ENCODE measurements at regions not wholly inside any gene's neighbourhood (a gene's known extent, or its start where the extent isn't known, plus 50 kb on each side); places are given as distances from the start of the nearest gene placed in this dataset.

GRCh38 chr1:184166485-184166884, 115.0 kb downstream of the TSEN15 start:
- Histone ChIP-seq H3K9me3 (ENCODE audit: insufficient read depth, low read length, severe bottlenecking) (no peaks in the 10 kb centered on the region), H2AFZ (ENCODE audit: low read depth, low read length) (no peak overlapping the region), H3K4me1 (ENCODE audit: insufficient read depth, low read length) (no peaks in the 10 kb centered on the region), H4K20me1 (ENCODE audit: insufficient read depth, low read length) (no peaks in the 10 kb centered on the region), H3K36me3 (ENCODE audit: insufficient read depth, low read length) (no peaks in the 10 kb centered on the region), H3K79me2 (ENCODE audit: insufficient read depth, low read length) (no peaks in the 10 kb centered on the region), H3K4me3 (ENCODE audit: low read depth in 1 of 2, low read length in 2 of 2) (no peak overlapping the region), H3K27me3 (ENCODE audit: insufficient read depth, low read length, poor library complexity) (no peaks in the 10 kb centered on the region), H3K9ac (ENCODE audit: low read depth, low read length) (no peak overlapping the region), H3K4me2 (ENCODE audit: insufficient read depth, low read length) (no peak overlapping the region), H3K27ac (ENCODE audit: low read length) (no peak overlapping the region)
- ATAC-seq (ENCODE audit: insufficient read depth, low read depth) (no peak), DNase-seq (no peak)
- TF ChIP-seq CTCF (IDR thresholded peaks at IDR 0.05; ENCODE audit: borderline replicate concordance, extremely low read depth, low read length, poor library complexity, severe bottlenecking) (no peak), EZH2 (IDR thresholded peaks at IDR 0.05; ENCODE audit: borderline replicate concordance, low read depth, low read length, severe bottlenecking) (no peak)

- Histone ChIP-seq H3K79me2 (ENCODE audit: insufficient read depth, low read length) (no peaks in the 10 kb centered on the region), H3K9ac (ENCODE audit: low read depth, low read length) (no peak overlapping the region)
Measured at GRCh38 chr1:184167352-184167751, 115.8 kb downstream of the TSEN15 start.

GRCh38 chr1:184170719-184171118, 119.2 kb downstream of the TSEN15 start:
- Histone ChIP-seq H2AFZ (ENCODE audit: low read depth, low read length) (no peak overlapping the region), H4K20me1 (ENCODE audit: insufficient read depth, low read length) (no peaks in the 10 kb centered on the region), H3K9me3 (ENCODE audit: insufficient read depth, low read length, severe bottlenecking) (no peaks in the 10 kb centered on the region), H3K27me3 (ENCODE audit: insufficient read depth, low read length, poor library complexity) (no peaks in the 10 kb centered on the region), H3K27ac (ENCODE audit: low read length) (no peak overlapping the region), H3K9ac (ENCODE audit: low read depth, low read length) (no peak overlapping the region), H3K79me2 (ENCODE audit: insufficient read depth, low read length) (no peaks in the 10 kb centered on the region), H3K36me3 (ENCODE audit: insufficient read depth, low read length) (no peaks in the 10 kb centered on the region), H3K4me2 (ENCODE audit: insufficient read depth, low read length) (no peak overlapping the region), H3K4me3 (ENCODE audit: low read depth in 1 of 2, low read length in 2 of 2) (no peak overlapping the region), H3K4me1 (ENCODE audit: insufficient read depth, low read length) (no peaks in the 10 kb centered on the region)
- DNase-seq = no peak
- TF ChIP-seq EZH2 (IDR thresholded peaks at IDR 0.05; ENCODE audit: borderline replicate concordance, low read depth, low read length, severe bottlenecking) (no peak), CTCF (IDR thresholded peaks at IDR 0.05; ENCODE audit: borderline replicate concordance, extremely low read depth, low read length, poor library complexity, severe bottlenecking) (no peak)
- ATAC-seq (ENCODE audit: insufficient read depth, low read depth) = no peak

More at GRCh38 chr1:184167352-184167751, 115.8 kb downstream of the TSEN15 start:
- Histone ChIP-seq H3K27me3 (ENCODE audit: insufficient read depth, low read length, poor library complexity) (no peaks in the 10 kb centered on the region), H3K36me3 (ENCODE audit: insufficient read depth, low read length) (no peaks in the 10 kb centered on the region), H3K4me3 (ENCODE audit: low read depth in 1 of 2, low read length in 2 of 2) (no peak overlapping the region), H3K4me1 (ENCODE audit: insufficient read depth, low read length) (no peaks in the 10 kb centered on the region), H3K4me2 (ENCODE audit: insufficient read depth, low read length) (no peak overlapping the region), H3K27ac (ENCODE audit: low read length) (no peak overlapping the region), H3K9me3 (ENCODE audit: insufficient read depth, low read length, severe bottlenecking) (no peaks in the 10 kb centered on the region), H2AFZ (ENCODE audit: low read depth, low read length) (no peak overlapping the region), H4K20me1 (ENCODE audit: insufficient read depth, low read length) (no peaks in the 10 kb centered on the region)
- no peak for DNase-seq
- TF ChIP-seq EZH2 (IDR thresholded peaks at IDR 0.05; ENCODE audit: borderline replicate concordance, low read depth, low read length, severe bottlenecking) (no peak), CTCF (IDR thresholded peaks at IDR 0.05; ENCODE audit: borderline replicate concordance, extremely low read depth, low read length, poor library complexity, severe bottlenecking) (no peak)
- no peak for ATAC-seq (ENCODE audit: insufficient read depth, low read depth)

- no peak for ATAC-seq (ENCODE audit: insufficient read depth, low read depth)
- H2AFZ ChIP-seq (ENCODE audit: low read depth, low read length) = no peak overlapping the region
- TF ChIP-seq CTCF (IDR thresholded peaks at IDR 0.05; ENCODE audit: borderline replicate concordance, extremely low read depth, low read length, poor library complexity, severe bottlenecking) = no peak
- TF ChIP-seq EZH2 (IDR thresholded peaks at IDR 0.05; ENCODE audit: borderline replicate concordance, low read depth, low read length, severe bottlenecking) = no peak
Measured at GRCh38 chr1:184176058-184176457, 124.5 kb downstream of the TSEN15 start.

More at GRCh38 chr1:184176058-184176457, 124.5 kb downstream of the TSEN15 start:
- no peak for DNase-seq
- H3K4me1 ChIP-seq (ENCODE audit: insufficient read depth, low read length) = no peaks in the 10 kb centered on the region
- no peaks in the 10 kb centered on the region for H3K36me3 ChIP-seq (ENCODE audit: insufficient read depth, low read length)
- H3K27me3 ChIP-seq (ENCODE audit: insufficient read depth, low read length, poor library complexity) = no peaks in the 10 kb centered on the region
- no peaks in the 10 kb centered on the region for H3K9me3 ChIP-seq (ENCODE audit: insufficient read depth, low read length, severe bottlenecking)
- no peak overlapping the region for H3K9ac ChIP-seq (ENCODE audit: low read depth, low read length)
- H3K4me2 ChIP-seq (ENCODE audit: insufficient read depth, low read length) = no peak overlapping the region
- H4K20me1 ChIP-seq (ENCODE audit: insufficient read depth, low read length) = no peaks in the 10 kb centered on the region
- H3K4me3 ChIP-seq (ENCODE audit: low read depth in 1 of 2, low read length in 2 of 2) = no peak overlapping the region
- no peak overlapping the region for H3K27ac ChIP-seq (ENCODE audit: low read length)
- no peaks in the 10 kb centered on the region for H3K79me2 ChIP-seq (ENCODE audit: insufficient read depth, low read length)
